SH-SY5Y (cell line): ENCODE measurements at regions not wholly inside any gene's neighbourhood (a gene's known extent, or its start where the extent isn't known, plus 50 kb on each side); places are given as distances from the start of the nearest gene placed in this dataset.

Experiments used
- GATA2 ChIP-seq: IDR thresholded peaks from 2 replicates; pipeline ENCODE4 v1.6.1; 2011; ENCODE audit warnings: mild to moderate bottlenecking, low read depth, low read length
- GATA3 ChIP-seq: IDR thresholded peaks from 2 replicates; pipeline ENCODE4 v1.6.1; 2011; ENCODE audit warnings: low read depth, mild to moderate bottlenecking, low read length, moderate library complexity

DNA sequence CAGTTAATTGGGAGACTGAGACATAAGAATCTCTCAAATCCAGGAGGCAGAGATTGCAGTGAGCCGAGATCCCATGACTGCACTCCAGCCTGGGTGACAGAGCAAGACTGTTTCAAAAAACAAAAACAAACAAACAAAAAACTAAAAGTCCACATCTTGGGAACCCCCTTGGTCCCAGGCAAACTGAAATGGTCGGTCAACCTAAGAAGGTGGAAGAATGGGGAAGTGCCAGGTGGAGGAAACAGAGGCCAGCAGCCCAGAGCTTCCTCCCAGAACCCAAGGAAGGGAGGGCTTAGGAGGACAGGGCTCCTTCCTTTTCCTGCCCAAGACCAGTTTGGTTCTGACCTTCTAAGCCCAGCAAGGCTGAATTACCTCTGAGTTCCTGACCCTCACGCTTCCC, 121.0 kb upstream of the FUT8 start:
- TF ChIP-seq GATA3 (no peak), GATA2 (no peak)
